PC-3 (cell line): ENCODE measurements at regions not wholly inside any gene's neighbourhood (a gene's known extent, or its start where the extent isn't known, plus 50 kb on each side); places are given as distances from the start of the nearest gene placed in this dataset.

Source experiments
- ATAC-seq: fragments of 200-7000 bp; cut with Tn5 transposase; 2 replicates; pipeline ENCODE4 v1.9.1; 2020; ENCODE audit warnings: mild to moderate bottlenecking, moderate library complexity
- BruUV-seq: library from RNA; stranded (reverse); fragments of 400-500 nt; replicated peaks from 2 replicates; lab custom pipeline; 2021; lab: Mats Ljungman, UMichigan
- CTCF ChIA-PET: fragments of 300-600 bp; sonication (Branson Sonifier 250); formaldehyde crosslinking; loops from one replicate; lab custom pipeline; 2022; ENCODE audit warnings: antibody characterized with exemption; lab: Charles Lee
- POLR2A ChIA-PET: fragments of 300-600 bp; sonication (Branson Sonifier 250); formaldehyde crosslinking; loops from one replicate; lab custom pipeline; 2022; ENCODE audit warnings: antibody characterized with exemption; ENCODE audit not compliant: unreplicated experiment; lab: Charles Lee
- DNase-seq: peaks from one replicate; pipeline ENCODE4 v3.0.0-alpha.2; 2015
- H2AFZ ChIP-seq: fragments of 300-600 bp; sonication (generic); 2 replicates; pipeline ENCODE4 v1.6.0; 2016; ENCODE audit warnings: antibody characterized with exemption, low read length
- H3F3A ChIP-seq: fragments of 300-600 bp; sonication (generic); one replicate; pipeline ENCODE4 v1.6.0; 2017; ENCODE audit warnings: antibody characterized with exemption, low read length, control low read depth, mild to moderate bottlenecking; ENCODE audit not compliant: unreplicated experiment
- H3K27ac ChIP-seq: fragments of 300-600 bp; sonication (generic); 2 replicates; pipeline ENCODE4 v1.5.1; 2016; ENCODE audit warnings: mild to moderate bottlenecking, low read length
- H3K27me3 ChIP-seq: fragments of 300-600 bp; sonication (generic); 2 replicates; pipeline ENCODE4 v1.6.1; 2016; ENCODE audit warnings: low read length, mixed read lengths
- H3K36me3 ChIP-seq: fragments of 300-600 bp; sonication (generic); 2 replicates; pipeline ENCODE4 v1.6.1; 2016; ENCODE audit warnings: low read depth, mixed run types, low read length, mixed read lengths
- H3K4me1 ChIP-seq: fragments of 300-600 bp; sonication (generic); 2 replicates; pipeline ENCODE4 v1.5.1; 2016; ENCODE audit warnings: low read length; ENCODE audit not compliant: insufficient read depth
- H3K4me2 ChIP-seq: fragments of 300-600 bp; sonication (generic); 2 replicates; pipeline ENCODE4 v1.6.0; 2016; ENCODE audit warnings: low read length
- H3K4me3 ChIP-seq: fragments of 300-600 bp; sonication (generic); 2 replicates; pipeline ENCODE4 v1.5.1; 2016; ENCODE audit warnings: mild to moderate bottlenecking, low read length, mixed read lengths
- H3K79me2 ChIP-seq: fragments of 300-600 bp; sonication (generic); 2 replicates; pipeline ENCODE4 v1.6.1; 2017; ENCODE audit warnings: low read length, mixed read lengths
- H3K9ac ChIP-seq: fragments of 300-600 bp; sonication (generic); 2 replicates; pipeline ENCODE4 v1.6.0; 2016; ENCODE audit warnings: mild to moderate bottlenecking, low read length
- H3K9me2 ChIP-seq: fragments of 300-600 bp; sonication (generic); replicated peaks from 2 replicates; pipeline ENCODE4 v1.6.1; 2016; ENCODE audit warnings: mixed run types, low read length, mixed read lengths
- H3K9me3 ChIP-seq: fragments of 300-600 bp; sonication (generic); 2 replicates; pipeline ENCODE4 v1.6.1; 2016; ENCODE audit warnings: low read length, mixed read lengths
- H4K20me1 ChIP-seq: fragments of 300-600 bp; sonication (generic); 2 replicates; pipeline ENCODE4 v1.6.1; 2016; ENCODE audit warnings: low read length, mixed read lengths
- CTCF ChIP-seq: fragments of 300-600 bp; sonication (generic); conservative IDR thresholded peaks from 2 replicates; pipeline ENCODE4 v1.5.1; 2017; ENCODE audit warnings: antibody characterized with exemption, low read depth, mild to moderate bottlenecking, low read length
- EZH2 ChIP-seq: fragments of 300-600 bp; sonication (generic); IDR thresholded peaks from one replicate; pipeline ENCODE4 v1.6.1; 2017; ENCODE audit warnings: antibody characterized with exemption, mild to moderate bottlenecking, low read length; ENCODE audit not compliant: unreplicated experiment
- EZH2phosphoT487 ChIP-seq: fragments of 300-600 bp; sonication (generic); IDR thresholded peaks from 2 replicates; pipeline ENCODE4 v1.6.1; 2018; ENCODE audit warnings: mild to moderate bottlenecking, antibody characterized with exemption, low read length, borderline replicate concordance
- intact Hi-C: fragments of 100-400 bp; cut with micrococcal nuclease; formaldehyde crosslinking; loops from 2 replicates; pipeline ENCODE4 v1.9.0; 2023

GRCh38 chr12:20270557-20270956, 97.8 kb upstream of the PDE3A start:
- intact Hi-C loops = no loop called here
- ATAC-seq = no peak
- Histone ChIP-seq H3K4me3 (no peak overlapping the region), H3K79me2 (no peaks in the 10 kb centered on the region), H3K9me3 (no peaks in the 10 kb centered on the region), H3K4me1 (no peaks in the 10 kb centered on the region), H3K9me2 (no peaks in the 10 kb centered on the region), H3K36me3 (no peaks in the 10 kb centered on the region), H3F3A (no peaks in the 10 kb centered on the region), H3K27ac (no peak overlapping the region), H4K20me1 (no peaks in the 10 kb centered on the region), H3K4me2 (no peak overlapping the region), H3K27me3 (no peaks in the 10 kb centered on the region), H2AFZ (no peak overlapping the region), H3K9ac (no peak overlapping the region)
- no peak for TF ChIP-seq CTCF
- no peak for TF ChIP-seq EZH2phosphoT487
- TF ChIP-seq EZH2 = no peak
- POLR2A ChIA-PET = no interaction called here
- no peak for DNase-seq
- CTCF ChIA-PET = no interaction called here
- BruUV-seq = no TSS peak

- H3K9ac ChIP-seq = no peak overlapping the region
- H3K9me2 ChIP-seq = no peaks in the 10 kb centered on the region
- no peak overlapping the region for H2AFZ ChIP-seq
- no peaks in the 10 kb centered on the region for H3K36me3 ChIP-seq
- H3K4me2 ChIP-seq = no peak overlapping the region
- H3K4me3 ChIP-seq = no peak overlapping the region
- no peak for DNase-seq
- no peaks in the 10 kb centered on the region for H3F3A ChIP-seq
- ATAC-seq = no peak
- no peak overlapping the region for H3K27ac ChIP-seq
- no peak for TF ChIP-seq CTCF
- TF ChIP-seq EZH2phosphoT487 = no peak
- no peak for TF ChIP-seq EZH2
- intact Hi-C loops = no loop called here
- no peaks in the 10 kb centered on the region for H3K4me1 ChIP-seq
- POLR2A ChIA-PET = no interaction called here
- H3K27me3 ChIP-seq = no peaks in the 10 kb centered on the region
- no peaks in the 10 kb centered on the region for H3K9me3 ChIP-seq
- H3K79me2 ChIP-seq = no peaks in the 10 kb centered on the region
- no peaks in the 10 kb centered on the region for H4K20me1 ChIP-seq
- no TSS peak for BruUV-seq
- CTCF ChIA-PET = no interaction called here
Observed at GRCh38 chr12:20272161-20272560, 96.2 kb upstream of the PDE3A start.

- DNase-seq (no peak), ATAC-seq (no peak)
- Histone ChIP-seq H3K27ac (no peak overlapping the region), H3K4me3 (no peak overlapping the region), H2AFZ (no peak overlapping the region), H3K9me2 (no peaks in the 10 kb centered on the region), H3K4me1 (no peaks in the 10 kb centered on the region), H3K9ac (no peak overlapping the region), H3F3A (no peaks in the 10 kb centered on the region), H3K27me3 (no peaks in the 10 kb centered on the region), H3K4me2 (no peak overlapping the region), H4K20me1 (no peaks in the 10 kb centered on the region), H3K36me3 (no peaks in the 10 kb centered on the region), H3K79me2 (no peaks in the 10 kb centered on the region), H3K9me3 (no peaks in the 10 kb centered on the region)
- POLR2A ChIA-PET = interaction anchor here (0.5 kb wide), 1 partner anchor 630 kb away, joined by 3 read pairs; no protein-coding TSS in a partner anchor
- no TSS peak for BruUV-seq
- intact Hi-C loops = no loop called here
- CTCF ChIA-PET = no interaction called here
- TF ChIP-seq EZH2phosphoT487 (no peak), CTCF (no peak)
Observed at GRCh38 chr12:20272801-20273200, 95.5 kb upstream of the PDE3A start.
